GM18520 (cell line): ENCODE measurements at regions not wholly inside any gene's neighbourhood (a gene's known extent, or its start where the extent isn't known, plus 50 kb on each side); places are given as distances from the start of the nearest gene placed in this dataset.

Experiments
- ATAC-seq: cut with Tn5 transposase; IDR thresholded peaks from one replicate; pipeline ENCODE4 v1.9.1; 2021; ENCODE audit not compliant: unreplicated experiment

- ATAC-seq, result no peak
These were observed 142.8 kb downstream of the KLF5 start for GRCh38 chr13:73201626-73202025.

- no peak for ATAC-seq
These were observed 140.2 kb downstream of the KLF5 start for GRCh38 chr13:73198991-73199411.

- ATAC-seq, result no peak
These were observed 136.3 kb downstream of the KLF5 start for GRCh38 chr13:73195091-73195490.

- ATAC-seq, result no peak
These were observed 135.5 kb downstream of the KLF5 start for GRCh38 chr13:73194310-73194709.

GRCh38 chr13:73193554-73193953 lies 134.7 kb downstream of the KLF5 start:
- ATAC-seq, result no peak

- no peak for ATAC-seq
These were observed 131.7 kb downstream of the KLF5 start for GRCh38 chr13:73190477-73190876.

- ATAC-seq, result no peak
These were observed 131.0 kb downstream of the KLF5 start for GRCh38 chr13:73189776-73190175.

GRCh38 chr13:73189362-73189761 lies 130.6 kb downstream of the KLF5 start:
- ATAC-seq, result no peak

GRCh38 chr13:73187106-73187505 lies 128.3 kb downstream of the KLF5 start:
- no peak for ATAC-seq

GRCh38 chr13:73179650-73180274 lies 121.0 kb downstream of the KLF5 start:
- no peak for ATAC-seq

- no peak for ATAC-seq
These were observed 119.2 kb downstream of the KLF5 start for GRCh38 chr13:73177916-73178565.

- no peak for ATAC-seq
These were observed 118.2 kb downstream of the KLF5 start for GRCh38 chr13:73177017-73177416.

- ATAC-seq, result no peak
These were observed 115.8 kb downstream of the KLF5 start for GRCh38 chr13:73174521-73175010.

GRCh38 chr13:73173279-73173811 lies 114.5 kb downstream of the KLF5 start:
- ATAC-seq, result no peak

- no peak for ATAC-seq
These were observed 113.1 kb downstream of the KLF5 start for GRCh38 chr13:73171926-73172325.

- no peak for ATAC-seq
These were observed 112.5 kb downstream of the KLF5 start for GRCh38 chr13:73171271-73171682.

GRCh38 chr13:73169971-73170370 lies 111.2 kb downstream of the KLF5 start:
- peak; percentile 41 for ATAC-seq

GRCh38 chr13:73168953-73169401 lies 110.2 kb downstream of the KLF5 start:
- no peak for ATAC-seq

- no peak for ATAC-seq
These were observed 109.6 kb downstream of the KLF5 start for GRCh38 chr13:73168226-73168952.

GRCh38 chr13:73167028-73167820 lies 108.4 kb downstream of the KLF5 start:
- no peak for ATAC-seq

GRCh38 chr13:73166204-73166603 lies 107.4 kb downstream of the KLF5 start:
- ATAC-seq, result no peak
